ENCODE measurements at regions not wholly inside any gene's neighbourhood (a gene's known extent, or its start where the extent isn't known, plus 50 kb on each side); places are given as distances from the start of the nearest gene placed in this dataset.

DNA sequence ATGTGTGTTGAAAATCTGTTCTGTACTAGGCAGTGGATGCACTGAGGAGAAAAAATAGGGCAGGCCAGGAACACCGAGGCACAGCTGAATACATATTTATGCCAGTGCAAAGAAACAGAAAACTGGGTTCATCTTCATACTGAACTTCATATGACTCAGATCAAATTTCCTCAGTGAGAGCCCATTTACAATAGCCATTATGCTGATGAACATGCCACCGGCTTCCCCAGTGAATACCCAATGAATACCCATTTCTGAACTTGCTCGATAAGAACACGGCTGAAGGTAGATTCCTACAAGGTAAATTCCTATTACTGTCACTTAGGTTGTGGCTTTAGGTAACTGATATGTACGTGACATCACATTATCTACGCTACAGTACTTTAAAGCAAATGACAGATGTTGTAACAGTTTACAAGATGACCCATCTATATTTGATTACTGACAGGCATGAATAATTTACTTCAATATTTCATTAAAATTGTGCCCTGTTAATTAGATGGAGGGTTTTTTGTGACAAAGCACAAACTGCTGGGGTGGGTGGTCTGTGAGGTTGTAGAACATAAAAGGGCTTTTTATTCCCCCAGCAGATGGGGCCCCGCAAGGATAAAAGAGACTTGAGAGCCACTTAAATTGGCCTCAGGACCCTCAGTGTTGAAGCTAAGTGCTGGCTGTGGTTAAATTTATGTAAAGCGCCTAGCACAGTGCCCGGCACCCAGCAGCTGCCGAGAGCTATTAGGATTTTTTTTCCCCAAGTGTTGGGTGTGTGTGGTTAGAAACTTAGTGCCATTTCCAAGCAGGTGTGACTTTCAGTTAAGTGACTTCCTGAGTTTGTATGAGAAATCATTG is 264.5 kb downstream of the CD83 start:
- no peak for TF ChIP-seq MEF2A (IDR thresholded peaks at IDR 0.05; ENCODE audit: insufficient read depth, low read depth, low read length)
- no peak for TF ChIP-seq HCFC1 (IDR thresholded peaks at IDR 0.05; ENCODE audit: low read length)
- no peak for TF ChIP-seq NRF1 (conservative IDR thresholded peaks at IDR 0.05; ENCODE audit: low read depth, low read length)
- TF ChIP-seq SMC3 (IDR thresholded peaks at IDR 0.05; ENCODE audit: borderline replicate concordance, low read length): no peak
- TF ChIP-seq CTCF (IDR thresholded peaks at IDR 0.05 in 2 of 3, conservative IDR thresholded peaks at IDR 0.05 in 1 of 3; ENCODE audit: control insufficient read depth in 2 of 3, extremely low read depth in 1 of 3, insufficient read depth in 1 of 3, low read depth in 3 of 3, low read length in 3 of 3): no peak
- no peak for TF ChIP-seq EP300 (IDR thresholded peaks at IDR 0.05; ENCODE audit: borderline replicate concordance in 1 of 2, control insufficient read depth in 1 of 2, low read depth in 2 of 2, low read length in 2 of 2)

Data from GM12878 (cell line).